ENCODE measurements at regions not wholly inside any gene's neighbourhood (a gene's known extent, or its start where the extent isn't known, plus 50 kb on each side); places are given as distances from the start of the nearest gene placed in this dataset.

DNA sequence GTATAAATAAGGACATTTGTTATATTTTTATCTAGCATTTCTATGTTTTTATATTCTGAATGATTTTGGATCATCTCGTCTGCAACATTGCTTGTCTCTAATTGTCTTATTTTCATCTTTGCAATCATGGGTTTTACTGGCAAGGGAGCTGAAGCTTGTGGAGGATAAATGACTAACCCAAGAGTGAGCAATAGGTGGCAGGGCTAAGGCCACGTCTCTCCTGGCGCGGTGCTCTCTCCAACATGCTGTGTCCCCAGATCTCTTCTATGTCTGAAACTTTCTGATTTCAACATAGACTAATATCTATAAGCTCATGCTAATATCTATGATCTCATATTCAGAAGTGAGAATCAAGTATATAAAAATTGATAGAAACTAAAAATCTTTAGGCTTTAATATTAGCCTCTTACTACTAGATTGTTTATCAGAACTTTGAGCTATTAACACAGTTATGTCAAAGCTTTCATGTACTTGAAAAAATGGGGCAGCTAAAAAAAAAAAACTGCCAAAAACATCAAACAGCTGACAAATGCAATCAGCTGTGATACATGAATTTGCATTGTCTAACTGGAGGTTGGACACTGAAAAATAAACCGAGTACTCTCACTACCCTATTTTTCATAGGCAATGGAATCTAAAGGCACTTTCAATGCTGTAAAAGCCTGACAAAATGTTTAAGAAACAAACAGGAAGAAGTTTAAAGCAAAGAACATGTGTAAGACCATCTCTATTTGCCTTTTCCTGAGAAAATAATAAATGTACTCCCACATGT lies 169.2 kb downstream of the TMA16 start:
- H3K36me3 ChIP-seq (ENCODE audit: control insufficient read depth, insufficient read depth, low read length): no peaks in the 10 kb centered on the region
- no peak overlapping the region for H3K4me3 ChIP-seq (ENCODE audit: low read depth, low read length)
- no peaks in the 10 kb centered on the region for H3K27me3 ChIP-seq (ENCODE audit: control insufficient read depth, insufficient read depth, low read length)
- H3K4me1 ChIP-seq (ENCODE audit: control insufficient read depth, insufficient read depth, low read length): no peaks in the 10 kb centered on the region
- no peak overlapping the region for H3K9ac ChIP-seq (ENCODE audit: low read depth, low read length)
- no peaks in the 10 kb centered on the region for H3K9me3 ChIP-seq (ENCODE audit: control insufficient read depth, insufficient read depth, low read length)
- no peak overlapping the region for H3K27ac ChIP-seq (ENCODE audit: low read depth, low read length)

DNA sequence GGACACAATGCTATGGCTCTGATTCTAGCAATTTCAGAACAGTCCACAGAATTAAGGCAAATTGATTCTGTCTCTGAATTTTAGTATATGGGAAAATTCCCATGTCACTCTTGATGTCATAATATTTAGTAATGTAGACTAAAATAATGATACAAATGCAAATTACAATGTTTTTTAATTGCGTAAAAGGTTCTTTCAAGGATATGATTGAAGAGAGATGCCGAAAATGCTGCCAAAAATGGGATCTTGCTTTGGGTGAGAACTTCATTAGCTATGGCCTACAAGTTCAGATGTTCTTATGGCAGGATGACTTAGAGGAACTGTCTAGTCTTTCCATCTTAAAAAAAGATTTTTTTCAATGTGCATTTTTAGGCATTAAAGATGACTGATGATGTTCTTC lies 170.6 kb downstream of the TMA16 start:
- no peaks in the 10 kb centered on the region for H3K9me3 ChIP-seq (ENCODE audit: control insufficient read depth, insufficient read depth, low read length)
- no peak overlapping the region for H3K27ac ChIP-seq (ENCODE audit: low read depth, low read length)
- no peaks in the 10 kb centered on the region for H3K27me3 ChIP-seq (ENCODE audit: control insufficient read depth, insufficient read depth, low read length)
- H3K36me3 ChIP-seq (ENCODE audit: control insufficient read depth, insufficient read depth, low read length): no peaks in the 10 kb centered on the region
- H3K4me1 ChIP-seq (ENCODE audit: control insufficient read depth, insufficient read depth, low read length): no peaks in the 10 kb centered on the region
- no peak overlapping the region for H3K9ac ChIP-seq (ENCODE audit: low read depth, low read length)
- no peak overlapping the region for H3K4me3 ChIP-seq (ENCODE audit: low read depth, low read length)

DNA sequence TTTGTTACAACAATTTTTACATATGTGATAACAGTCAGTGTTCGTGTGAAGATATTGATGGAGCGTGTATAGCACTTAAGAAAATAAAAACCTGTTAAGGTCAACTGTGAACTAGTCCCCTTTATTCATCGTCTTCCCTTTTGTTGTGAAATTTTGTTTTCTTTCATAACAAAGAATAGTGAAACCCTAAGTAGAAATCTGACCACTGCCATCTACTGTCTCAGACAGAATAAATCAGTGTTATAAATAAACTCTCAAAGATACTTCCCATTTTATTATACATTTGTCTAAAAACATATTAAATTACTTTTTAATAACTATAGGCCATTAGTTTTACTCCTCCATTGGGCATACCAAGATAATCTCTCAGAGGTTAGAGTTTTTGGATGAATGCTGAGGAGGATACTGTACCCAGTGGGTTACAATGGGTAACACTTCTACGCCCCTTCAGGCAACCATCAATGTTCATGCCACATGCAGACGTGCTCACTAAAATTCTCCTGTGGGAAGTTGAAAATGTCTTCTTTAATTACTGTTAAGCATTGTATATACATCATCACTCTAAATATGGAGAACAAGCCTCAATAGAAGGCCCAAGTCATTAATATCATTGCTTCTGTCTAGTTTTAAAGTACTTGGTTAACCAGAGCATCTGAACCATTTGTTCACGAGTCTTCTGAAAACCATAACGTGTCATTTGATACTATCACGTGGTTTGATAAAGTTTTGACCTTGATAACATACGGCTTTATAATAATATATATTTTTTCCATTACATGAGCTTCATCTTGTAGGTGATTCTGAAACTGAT lies 171.2 kb downstream of the TMA16 start:
- Histone ChIP-seq H3K9me3 (ENCODE audit: control insufficient read depth, insufficient read depth, low read length) (no peaks in the 10 kb centered on the region), H3K4me1 (ENCODE audit: control insufficient read depth, insufficient read depth, low read length) (no peaks in the 10 kb centered on the region), H3K9ac (ENCODE audit: low read depth, low read length) (no peak overlapping the region), H3K4me3 (ENCODE audit: low read depth, low read length) (no peak overlapping the region), H3K27me3 (ENCODE audit: control insufficient read depth, insufficient read depth, low read length) (no peaks in the 10 kb centered on the region), H3K36me3 (ENCODE audit: control insufficient read depth, insufficient read depth, low read length) (no peaks in the 10 kb centered on the region), H3K27ac (ENCODE audit: low read depth, low read length) (no peak overlapping the region)

DNA sequence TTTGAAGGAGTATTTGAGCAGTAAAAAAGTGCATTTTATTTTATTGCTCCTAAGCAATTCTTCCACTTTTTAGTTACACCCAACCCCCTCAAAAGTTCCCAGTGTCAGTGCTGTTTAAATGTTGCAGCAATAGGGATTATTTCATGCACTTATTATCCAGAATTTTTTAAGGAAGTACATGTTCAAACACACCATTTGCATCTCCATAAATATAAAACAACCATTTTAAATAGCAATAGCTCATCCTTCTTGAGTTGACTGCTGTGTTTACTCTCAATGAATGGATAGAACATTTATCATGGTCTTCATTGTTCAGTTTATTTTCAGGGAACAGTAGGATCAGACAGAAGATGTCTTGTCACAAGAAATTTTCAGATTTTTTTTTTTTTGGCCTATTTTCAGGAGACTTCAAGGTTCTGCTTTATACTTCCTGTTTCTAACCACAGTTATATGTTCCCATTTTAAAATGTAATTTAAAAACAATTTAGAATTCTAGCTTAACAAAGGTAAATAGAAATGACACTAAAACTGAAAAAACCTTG lies 171.9 kb downstream of the TMA16 start:
- no peak overlapping the region for H3K9ac ChIP-seq (ENCODE audit: low read depth, low read length)
- no peaks in the 10 kb centered on the region for H3K36me3 ChIP-seq (ENCODE audit: control insufficient read depth, insufficient read depth, low read length)
- no peaks in the 10 kb centered on the region for H3K4me1 ChIP-seq (ENCODE audit: control insufficient read depth, insufficient read depth, low read length)
- no peaks in the 10 kb centered on the region for H3K27me3 ChIP-seq (ENCODE audit: control insufficient read depth, insufficient read depth, low read length)
- no peak overlapping the region for H3K4me3 ChIP-seq (ENCODE audit: low read depth, low read length)
- H3K27ac ChIP-seq (ENCODE audit: low read depth, low read length): no peak overlapping the region
- H3K9me3 ChIP-seq (ENCODE audit: control insufficient read depth, insufficient read depth, low read length): no peaks in the 10 kb centered on the region

DNA sequence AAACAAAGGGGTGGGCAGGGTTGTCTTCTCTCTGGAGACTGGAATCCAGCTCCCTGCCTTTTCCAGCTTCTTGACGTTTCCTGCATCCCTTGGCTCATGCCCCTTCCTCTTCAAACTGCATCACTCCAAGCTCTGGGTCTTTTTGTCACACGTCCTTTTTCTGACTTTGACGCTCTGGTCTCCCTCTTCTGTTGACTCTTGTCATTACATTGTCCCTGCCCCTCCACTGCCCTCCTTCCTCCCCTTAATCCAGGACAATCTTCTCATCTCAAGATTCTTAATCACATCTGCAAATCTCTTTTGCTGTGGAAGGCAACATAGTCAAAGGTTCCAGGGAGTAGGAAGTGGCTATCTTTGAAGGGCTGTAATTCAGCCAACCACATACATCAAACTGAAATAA lies 178.3 kb downstream of the TMA16 start:
- no peak overlapping the region for H3K4me3 ChIP-seq (ENCODE audit: low read depth, low read length)
- no peaks in the 10 kb centered on the region for H3K27me3 ChIP-seq (ENCODE audit: control insufficient read depth, insufficient read depth, low read length)
- H3K27ac ChIP-seq (ENCODE audit: low read depth, low read length): no peak overlapping the region
- H3K9ac ChIP-seq (ENCODE audit: low read depth, low read length): no peak overlapping the region
- H3K36me3 ChIP-seq (ENCODE audit: control insufficient read depth, insufficient read depth, low read length): no peaks in the 10 kb centered on the region
- no peaks in the 10 kb centered on the region for H3K4me1 ChIP-seq (ENCODE audit: control insufficient read depth, insufficient read depth, low read length)
- no peaks in the 10 kb centered on the region for H3K9me3 ChIP-seq (ENCODE audit: control insufficient read depth, insufficient read depth, low read length)

DNA sequence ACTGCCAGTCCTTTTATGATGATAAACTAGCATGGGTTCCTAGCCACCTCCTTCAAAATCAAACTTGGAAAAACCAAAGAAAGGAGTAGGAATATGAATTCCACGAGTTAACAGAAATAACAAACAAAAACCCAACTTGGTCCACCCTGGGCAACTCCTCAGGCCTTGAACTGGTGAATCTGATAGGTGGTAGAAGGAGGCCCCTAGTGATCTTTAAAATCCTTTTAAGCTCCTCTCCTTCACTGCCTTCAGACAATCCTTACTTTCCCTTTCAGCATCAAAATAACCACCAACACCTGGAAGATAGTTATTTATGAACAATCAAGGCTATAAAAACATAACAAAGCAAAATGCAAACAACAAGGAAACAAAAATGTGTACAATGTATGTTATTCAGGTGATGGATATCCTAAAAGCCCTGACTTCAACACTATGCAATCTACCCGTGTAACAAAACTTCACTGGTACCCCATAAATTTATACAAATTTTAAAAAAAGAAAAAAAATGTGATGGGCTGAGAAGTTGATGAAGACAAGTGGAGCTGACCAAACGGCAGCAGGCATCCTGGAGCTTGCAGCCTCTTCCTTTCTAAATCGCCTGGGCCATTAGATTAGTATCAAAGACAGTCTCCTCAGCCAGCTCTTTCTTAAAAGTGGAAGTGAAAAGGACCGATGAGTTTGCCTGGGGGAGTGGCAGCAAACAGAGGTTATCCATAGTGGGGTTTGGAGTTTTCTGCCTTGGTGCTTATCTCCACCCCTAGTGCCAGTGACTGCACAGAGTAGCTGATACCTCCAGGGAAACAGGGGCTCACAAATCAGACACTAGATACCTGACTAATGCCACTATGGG lies 179.6 kb downstream of the TMA16 start:
- Histone ChIP-seq H3K9ac (ENCODE audit: low read depth, low read length) (no peak overlapping the region), H3K27me3 (ENCODE audit: control insufficient read depth, insufficient read depth, low read length) (no peaks in the 10 kb centered on the region), H3K4me1 (ENCODE audit: control insufficient read depth, insufficient read depth, low read length) (no peaks in the 10 kb centered on the region), H3K36me3 (ENCODE audit: control insufficient read depth, insufficient read depth, low read length) (no peaks in the 10 kb centered on the region), H3K9me3 (ENCODE audit: control insufficient read depth, insufficient read depth, low read length) (no peaks in the 10 kb centered on the region), H3K27ac (ENCODE audit: low read depth, low read length) (no peak overlapping the region), H3K4me3 (ENCODE audit: low read depth, low read length) (no peak overlapping the region)

DNA sequence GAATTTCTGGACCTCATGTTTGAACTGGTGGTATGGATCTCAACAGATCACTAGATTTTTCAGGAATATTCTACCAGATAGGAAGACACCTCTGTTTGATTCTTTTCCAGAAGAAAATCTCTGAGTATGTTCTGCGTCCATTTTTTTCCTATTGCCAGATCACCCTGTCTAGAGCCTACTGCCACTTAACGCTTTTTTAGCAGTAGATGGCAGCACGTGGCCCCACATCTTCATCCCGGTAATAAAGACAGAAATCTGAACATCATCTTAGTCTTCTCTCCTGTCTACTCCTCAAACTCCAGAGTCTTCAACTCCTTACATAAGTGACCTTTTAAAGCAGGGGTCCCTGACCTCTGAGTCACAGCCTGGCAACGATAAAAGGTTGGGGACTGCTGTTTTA lies 184.7 kb downstream of the TMA16 start:
- H3K4me3 ChIP-seq (ENCODE audit: low read depth, low read length): no peak overlapping the region
- no peak overlapping the region for H3K9ac ChIP-seq (ENCODE audit: low read depth, low read length)
- H3K9me3 ChIP-seq (ENCODE audit: control insufficient read depth, insufficient read depth, low read length): no peaks in the 10 kb centered on the region
- no peaks in the 10 kb centered on the region for H3K4me1 ChIP-seq (ENCODE audit: control insufficient read depth, insufficient read depth, low read length)
- H3K27ac ChIP-seq (ENCODE audit: low read depth, low read length): no peak overlapping the region
- no peaks in the 10 kb centered on the region for H3K27me3 ChIP-seq (ENCODE audit: control insufficient read depth, insufficient read depth, low read length)
- H3K36me3 ChIP-seq (ENCODE audit: control insufficient read depth, insufficient read depth, low read length): no peaks in the 10 kb centered on the region

DNA sequence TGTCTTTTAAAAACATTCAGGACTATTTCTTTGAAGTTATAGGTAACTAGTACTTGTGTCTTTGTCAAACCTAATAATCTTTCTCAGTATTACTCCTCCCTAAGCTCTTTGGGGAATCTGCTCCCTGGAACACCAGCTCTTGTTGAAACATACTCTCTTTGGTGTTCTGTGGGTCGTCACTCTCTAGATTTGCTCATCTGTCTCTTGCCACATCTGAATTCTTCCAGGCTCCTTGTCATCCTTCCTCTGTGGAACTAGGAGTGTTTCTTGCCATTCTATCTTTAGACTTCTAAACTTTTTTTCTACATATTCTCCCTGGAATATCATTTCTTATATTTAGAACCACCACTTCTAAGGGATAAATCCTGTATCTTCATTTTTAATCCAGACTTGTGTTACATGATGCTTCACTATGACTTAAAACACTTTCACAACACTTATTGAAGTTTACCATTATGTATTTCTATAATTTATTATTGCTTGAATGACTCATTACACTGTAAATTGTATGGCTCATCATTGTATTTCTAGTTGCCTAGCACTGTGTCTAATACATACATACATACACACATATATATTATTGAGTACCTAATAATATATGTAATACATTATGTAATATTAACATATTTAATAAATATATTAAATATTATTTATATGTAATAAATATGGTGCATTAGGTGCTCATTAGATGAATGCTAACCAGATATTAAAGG lies 186.1 kb downstream of the TMA16 start:
- Histone ChIP-seq H3K4me1 (ENCODE audit: control insufficient read depth, insufficient read depth, low read length) (no peaks in the 10 kb centered on the region), H3K9me3 (ENCODE audit: control insufficient read depth, insufficient read depth, low read length) (no peaks in the 10 kb centered on the region), H3K36me3 (ENCODE audit: control insufficient read depth, insufficient read depth, low read length) (no peaks in the 10 kb centered on the region), H3K4me3 (ENCODE audit: low read depth, low read length) (no peak overlapping the region), H3K9ac (ENCODE audit: low read depth, low read length) (no peak overlapping the region), H3K27ac (ENCODE audit: low read depth, low read length) (no peak overlapping the region), H3K27me3 (ENCODE audit: control insufficient read depth, insufficient read depth, low read length) (no peaks in the 10 kb centered on the region)

DNA sequence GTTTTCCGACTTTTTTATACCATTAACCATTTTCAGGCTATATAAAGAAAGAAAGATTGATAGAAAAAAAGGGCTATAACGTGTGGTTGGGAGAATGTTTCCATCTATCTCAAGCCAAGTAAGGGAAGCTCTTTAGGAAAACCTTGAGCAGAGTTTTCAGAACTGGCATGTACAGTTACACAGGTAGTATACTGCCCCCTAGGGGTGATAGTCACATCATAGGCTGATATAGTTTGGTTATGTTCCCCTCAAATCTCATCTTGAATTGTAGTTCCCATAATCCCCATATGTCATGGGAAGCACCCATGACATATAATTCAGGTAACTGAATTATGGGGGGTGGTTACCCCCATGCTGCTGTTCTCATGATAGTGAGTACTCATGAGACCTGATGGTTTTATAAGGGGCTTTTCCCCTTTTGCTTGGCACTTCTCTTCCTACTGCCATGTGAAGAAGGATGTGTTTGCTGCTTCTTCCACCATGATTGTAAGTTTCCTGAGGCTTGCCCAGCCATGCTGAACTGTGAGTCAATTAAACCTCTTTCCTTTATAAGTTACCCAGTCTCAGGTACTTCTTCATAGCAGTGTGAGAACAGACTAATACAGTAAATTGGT lies 186.8 kb downstream of the TMA16 start:
- Histone ChIP-seq H3K36me3 (ENCODE audit: control insufficient read depth, insufficient read depth, low read length) (no peaks in the 10 kb centered on the region), H3K9ac (ENCODE audit: low read depth, low read length) (no peak overlapping the region), H3K27ac (ENCODE audit: low read depth, low read length) (no peak overlapping the region), H3K27me3 (ENCODE audit: control insufficient read depth, insufficient read depth, low read length) (no peaks in the 10 kb centered on the region), H3K4me1 (ENCODE audit: control insufficient read depth, insufficient read depth, low read length) (no peaks in the 10 kb centered on the region), H3K9me3 (ENCODE audit: control insufficient read depth, insufficient read depth, low read length) (no peaks in the 10 kb centered on the region), H3K4me3 (ENCODE audit: low read depth, low read length) (no peak overlapping the region)

DNA sequence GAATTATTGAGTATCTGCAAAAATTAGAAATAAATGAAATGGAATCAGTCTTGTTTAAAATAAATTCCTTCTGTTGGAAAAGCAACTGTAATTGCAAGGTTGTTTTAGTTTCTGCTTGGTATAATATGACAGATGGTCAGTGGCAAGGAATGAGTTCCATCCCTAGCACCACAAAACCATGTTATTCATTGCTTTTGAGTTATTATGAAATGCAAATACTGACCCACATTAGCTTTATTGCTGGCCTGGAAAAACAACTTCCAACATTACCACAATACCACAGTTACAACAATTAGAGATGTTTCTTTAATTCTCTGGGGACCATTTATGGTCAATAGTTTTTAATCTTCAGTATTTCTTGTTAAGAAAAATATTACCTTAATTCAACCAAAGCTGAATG lies 194.4 kb downstream of the TMA16 start:
- Histone ChIP-seq H3K4me1 (ENCODE audit: control insufficient read depth, insufficient read depth, low read length) (no peaks in the 10 kb centered on the region), H3K4me3 (ENCODE audit: low read depth, low read length) (no peak overlapping the region), H3K27me3 (ENCODE audit: control insufficient read depth, insufficient read depth, low read length) (no peaks in the 10 kb centered on the region)

More for the DNA sequence above, 194.4 kb downstream of the TMA16 start:
- no peaks in the 10 kb centered on the region for H3K36me3 ChIP-seq (ENCODE audit: control insufficient read depth, insufficient read depth, low read length)
- H3K27ac ChIP-seq (ENCODE audit: low read depth, low read length): no peak overlapping the region
- H3K9ac ChIP-seq (ENCODE audit: low read depth, low read length): no peak overlapping the region
- H3K9me3 ChIP-seq (ENCODE audit: control insufficient read depth, insufficient read depth, low read length): no peaks in the 10 kb centered on the region
